Activated CD4-positive, alpha-beta T cell treated with anti-CD3 and anti-CD28 coated beads, Interleukin-2, amount 50 U/mL, for 4 hours (primary cell): ENCODE measurements at regions not wholly inside any gene's neighbourhood (a gene's known extent, or its start where the extent isn't known, plus 50 kb on each side); places are given as distances from the start of the nearest gene placed in this dataset.

Source experiments
- DNase-seq, 2 experiments: peaks; one replicate each; pipeline ENCODE4 v3.0.0-alpha.2; 2020

- DNase-seq: no peak
Observed at GRCh38 chr4:108359986-108360681, 191.4 kb upstream of the LEF1 start.

- DNase-seq: no peak
Observed at GRCh38 chr4:108359130-108359985, 190.6 kb upstream of the LEF1 start.

GRCh38 chr4:108355902-108356535 is 187.3 kb upstream of the LEF1 start:
- no peak for DNase-seq

- peak in 1 of 2 experiments; percentile 12 for DNase-seq
Observed at GRCh38 chr4:108355186-108355901, 186.6 kb upstream of the LEF1 start.

GRCh38 chr4:108352664-108353308 is 184.1 kb upstream of the LEF1 start:
- DNase-seq: no peak

GRCh38 chr4:108351791-108352190 is 183.1 kb upstream of the LEF1 start:
- no peak for DNase-seq

- DNase-seq: no peak
Observed at GRCh38 chr4:108350332-108350731, 181.6 kb upstream of the LEF1 start.

DNA sequence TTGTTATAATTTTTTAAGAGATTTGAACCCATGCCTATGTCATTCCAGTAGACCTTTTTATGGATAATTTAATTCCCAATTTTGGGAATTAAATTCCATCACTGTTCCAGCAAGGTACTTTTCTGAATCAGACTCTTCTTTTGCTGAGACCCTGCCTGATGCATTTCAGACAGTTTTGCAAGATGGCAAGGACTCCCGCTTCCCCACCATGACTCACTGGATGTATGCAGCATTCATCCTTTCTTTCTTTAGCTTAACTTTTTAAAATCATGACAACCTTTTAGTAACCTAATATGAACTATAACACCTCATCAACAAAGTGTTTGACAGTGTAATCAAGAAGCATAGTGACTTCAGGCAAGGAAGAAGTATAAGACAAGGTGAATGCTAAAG is 178.1 kb upstream of the LEF1 start:
- DNase-seq: no peak

GRCh38 chr4:108345862-108346817 is 177.4 kb upstream of the LEF1 start:
- no peak for DNase-seq

- DNase-seq: peak; percentile 15 to 18
Observed at GRCh38 chr4:108342325-108342970, 173.7 kb upstream of the LEF1 start.

DNA sequence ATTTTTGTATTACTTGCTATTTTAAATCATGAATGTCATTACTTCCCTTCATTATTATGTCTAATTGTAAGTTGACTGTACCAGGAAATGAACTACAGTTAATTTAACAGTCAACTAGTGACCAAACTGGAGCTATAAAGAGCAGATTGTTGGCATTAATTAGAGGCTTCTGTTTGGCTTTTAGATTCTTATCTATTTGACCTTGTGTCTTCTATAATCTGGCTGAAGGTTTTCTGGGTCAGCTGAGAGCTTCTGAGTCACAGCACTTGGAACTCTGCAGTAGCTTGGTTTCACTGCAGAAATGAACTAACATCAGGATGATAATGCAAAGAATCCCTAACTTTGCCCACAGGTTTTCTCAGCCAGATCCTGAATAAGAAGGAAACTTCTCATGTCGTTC is 169.2 kb upstream of the LEF1 start:
- DNase-seq: no peak

- DNase-seq: no peak
Observed at GRCh38 chr4:108336076-108336475, 167.3 kb upstream of the LEF1 start.

- DNase-seq: no peak
Observed at GRCh38 chr4:108335081-108335480, 166.3 kb upstream of the LEF1 start.

- no peak for DNase-seq
Observed at GRCh38 chr4:108334031-108334430, 165.3 kb upstream of the LEF1 start.

- no peak for DNase-seq
Observed at GRCh38 chr4:108333353-108333942, 164.7 kb upstream of the LEF1 start.

DNA sequence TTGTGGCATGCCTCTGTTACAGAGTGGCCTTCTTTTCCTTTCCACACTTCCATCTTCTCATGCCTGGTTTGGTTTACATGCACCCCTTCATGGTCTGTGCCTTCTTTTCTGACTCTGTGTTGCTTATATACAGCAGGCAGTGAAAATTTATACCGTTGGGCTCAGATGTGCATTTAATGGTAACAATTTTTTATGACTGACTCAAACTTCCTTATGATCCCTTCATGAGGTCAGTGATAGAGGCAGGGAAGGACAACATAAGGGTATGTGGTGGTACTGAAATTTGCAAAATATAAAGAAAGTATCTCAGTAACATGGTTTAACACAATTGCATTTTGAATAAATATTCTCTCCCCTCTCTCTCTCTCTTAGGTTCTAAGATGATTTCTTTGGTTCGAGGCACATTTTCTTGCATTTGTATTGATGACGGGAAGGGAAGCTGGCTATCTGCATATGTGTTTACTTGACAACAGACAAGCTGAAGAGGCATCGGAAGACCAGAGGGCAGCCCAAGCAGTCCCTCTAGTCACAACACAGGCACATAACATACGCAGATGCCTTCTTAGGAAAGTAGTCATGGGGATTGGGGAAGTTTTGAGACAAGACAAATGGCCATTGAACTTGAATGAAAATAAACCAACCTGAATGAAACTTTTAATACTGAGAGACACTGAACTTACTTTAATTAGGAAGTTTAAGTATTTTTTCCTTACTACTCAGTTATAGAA is 163.3 kb upstream of the LEF1 start:
- no peak for DNase-seq

GRCh38 chr4:108328383-108328732 is 159.6 kb upstream of the LEF1 start:
- no peak for DNase-seq

DNA sequence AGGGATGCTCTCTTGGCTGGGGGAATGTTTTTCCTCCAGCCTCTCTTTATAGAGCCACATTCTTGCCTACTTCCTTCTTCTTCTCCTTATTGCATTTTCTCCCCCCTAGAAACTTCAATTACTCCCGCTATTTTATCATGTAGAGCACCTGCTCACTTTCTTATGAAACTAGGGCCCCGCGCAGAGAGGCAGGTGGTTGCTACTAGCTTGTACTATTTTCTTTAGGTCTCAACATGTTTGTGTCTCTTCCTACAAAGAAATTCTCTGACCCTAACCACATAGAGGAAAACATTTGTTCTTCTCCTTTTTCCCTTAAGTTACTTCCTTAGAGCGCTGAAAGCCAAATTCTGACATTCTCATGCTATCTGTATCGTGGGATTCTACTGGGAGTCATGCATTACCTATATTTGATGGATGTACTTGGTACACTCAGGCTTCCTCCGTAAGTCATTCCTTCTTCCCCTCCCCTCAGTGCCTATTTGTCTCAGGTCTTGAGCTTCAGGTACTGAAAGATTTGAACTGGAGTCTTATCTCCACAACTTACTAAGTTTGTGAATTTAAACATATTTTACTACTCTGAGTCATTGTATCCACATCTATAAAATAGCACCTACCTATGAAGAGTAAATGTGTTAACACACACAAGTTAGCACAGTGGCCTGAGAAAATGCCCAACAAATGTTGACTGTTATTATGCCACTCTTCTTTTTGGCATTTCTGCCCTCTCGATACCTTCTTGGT is 159.1 kb upstream of the LEF1 start:
- no peak for DNase-seq

- no peak for DNase-seq
Observed at GRCh38 chr4:108325561-108325960, 156.8 kb upstream of the LEF1 start.
